ENCODE measurements at regions not wholly inside any gene's neighbourhood (a gene's known extent, or its start where the extent isn't known, plus 50 kb on each side); places are given as distances from the start of the nearest gene placed in this dataset.
"Not testable (repeated sequence)": the region's sequence is repeated elsewhere in the genome, so short reads cannot be mapped to it uniquely, and the experiment has no call there.

- H3K9ac ChIP-seq; H3K27me3 ChIP-seq (ENCODE audit: insufficient read depth, low read depth); H4K20me1 ChIP-seq (ENCODE audit: insufficient read depth); H3K36me3 ChIP-seq (ENCODE audit: insufficient read depth); H3K4me3 ChIP-seq (IDR thresholded peaks at IDR 0.05; ENCODE audit: insufficient read depth, low read depth, low read length); H3K4me2 ChIP-seq; H2AFZ ChIP-seq (ENCODE audit: low read depth): not testable (repeated sequence)
- Histone ChIP-seq H3K27ac (peak overlapping the region; percentile 11; the same call in 1 of the 2 replicates), H3K4me1 (ENCODE audit: low read depth, poor library complexity, severe bottlenecking) (peaks cover 65% of the 10 kb centered on the region), H3K79me2 (ENCODE audit: insufficient read depth, low read depth) (peaks cover 56% of the 10 kb centered on the region)
Observed at GRCh38 chr22:38375784-38376183, 58.6 kb upstream of the CSNK1E start.

DNA sequence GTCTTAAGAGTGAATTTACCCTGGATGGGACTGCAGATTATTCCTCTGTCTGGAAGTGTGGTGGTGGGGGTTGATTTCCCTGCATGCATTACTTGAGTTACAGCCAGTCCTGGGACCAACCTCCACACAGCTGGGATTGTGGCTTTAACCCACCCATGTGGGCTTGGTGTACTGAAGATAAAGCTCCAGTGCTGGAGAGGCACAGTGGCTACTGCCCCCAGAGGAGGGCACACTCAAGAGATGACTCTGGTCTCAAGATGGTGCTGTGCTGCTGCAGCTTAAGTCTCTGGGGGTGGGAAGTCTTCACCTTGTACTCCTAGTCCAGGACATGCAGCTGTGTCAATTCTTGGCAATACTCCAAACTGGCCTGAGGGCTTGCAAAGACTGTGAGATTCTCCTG, 57.8 kb upstream of the CSNK1E start:
- not testable (repeated sequence) for H4K20me1 ChIP-seq (ENCODE audit: insufficient read depth); H2AFZ ChIP-seq (ENCODE audit: low read depth); H3K36me3 ChIP-seq (ENCODE audit: insufficient read depth); H3K4me2 ChIP-seq; H3K27ac ChIP-seq; H3K4me3 ChIP-seq (IDR thresholded peaks at IDR 0.05; ENCODE audit: insufficient read depth, low read depth, low read length); H3K9ac ChIP-seq; H3K27me3 ChIP-seq (ENCODE audit: insufficient read depth, low read depth)
- peaks cover 48% of the 10 kb centered on the region for H3K79me2 ChIP-seq (ENCODE audit: insufficient read depth, low read depth)
- peaks cover 66% of the 10 kb centered on the region for H3K4me1 ChIP-seq (ENCODE audit: low read depth, poor library complexity, severe bottlenecking)

- H3K36me3 ChIP-seq (ENCODE audit: insufficient read depth); H2AFZ ChIP-seq (ENCODE audit: low read depth); H3K27ac ChIP-seq; H3K27me3 ChIP-seq (ENCODE audit: insufficient read depth, low read depth); H3K9ac ChIP-seq; H3K4me3 ChIP-seq (IDR thresholded peaks at IDR 0.05; ENCODE audit: insufficient read depth, low read depth, low read length); H4K20me1 ChIP-seq (ENCODE audit: insufficient read depth); H3K4me2 ChIP-seq: not testable (repeated sequence)
- peaks cover 42% of the 10 kb centered on the region; the same call in 1 of the 2 replicates for H3K79me2 ChIP-seq (ENCODE audit: insufficient read depth, low read depth)
- peaks cover 64% of the 10 kb centered on the region for H3K4me1 ChIP-seq (ENCODE audit: low read depth, poor library complexity, severe bottlenecking)
Observed at GRCh38 chr22:38374433-38374831, 57.2 kb upstream of the CSNK1E start.

- not testable (repeated sequence) for H3K4me2 ChIP-seq; H3K27ac ChIP-seq; H4K20me1 ChIP-seq (ENCODE audit: insufficient read depth); H3K27me3 ChIP-seq (ENCODE audit: insufficient read depth, low read depth); H2AFZ ChIP-seq (ENCODE audit: low read depth); H3K9ac ChIP-seq; H3K4me3 ChIP-seq (IDR thresholded peaks at IDR 0.05; ENCODE audit: insufficient read depth, low read depth, low read length); H3K36me3 ChIP-seq (ENCODE audit: insufficient read depth)
- Histone ChIP-seq H3K79me2 (ENCODE audit: insufficient read depth, low read depth) (peaks cover 37% of the 10 kb centered on the region; the same call in 1 of the 2 replicates), H3K4me1 (ENCODE audit: low read depth, poor library complexity, severe bottlenecking) (peaks cover 59% of the 10 kb centered on the region)
Observed at GRCh38 chr22:38373783-38374432, 56.7 kb upstream of the CSNK1E start.

GRCh38 chr22:38372665-38373064, 55.4 kb upstream of the CSNK1E start:
- peaks cover 46% of the 10 kb centered on the region for H3K4me1 ChIP-seq (ENCODE audit: low read depth, poor library complexity, severe bottlenecking)
- not testable (repeated sequence) for H3K4me3 ChIP-seq (IDR thresholded peaks at IDR 0.05; ENCODE audit: insufficient read depth, low read depth, low read length); H3K36me3 ChIP-seq (ENCODE audit: insufficient read depth); H2AFZ ChIP-seq (ENCODE audit: low read depth); H3K27ac ChIP-seq; H3K9ac ChIP-seq; H4K20me1 ChIP-seq (ENCODE audit: insufficient read depth); H3K27me3 ChIP-seq (ENCODE audit: insufficient read depth, low read depth); H3K4me2 ChIP-seq
- peaks cover 24% of the 10 kb centered on the region; the same call in 1 of the 2 replicates for H3K79me2 ChIP-seq (ENCODE audit: insufficient read depth, low read depth)

DNA sequence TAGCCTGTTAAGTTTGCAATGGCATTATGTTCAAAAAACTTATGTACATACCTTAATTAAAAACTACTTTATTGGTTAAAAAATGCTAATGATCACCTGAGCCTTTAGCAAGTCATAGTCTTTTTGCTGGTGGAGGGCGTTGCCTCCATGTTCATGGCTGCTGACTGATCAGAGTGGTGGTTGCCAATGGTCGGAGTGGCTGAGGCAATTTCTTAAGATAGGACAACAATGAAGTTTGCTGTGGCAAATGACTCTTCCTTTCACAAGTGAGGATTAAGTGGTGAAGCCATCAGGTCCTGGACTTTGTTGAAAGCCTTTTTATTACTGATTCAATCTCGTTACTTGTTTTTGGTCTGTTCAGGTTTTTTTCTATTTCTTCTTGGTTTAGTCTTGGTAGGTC, 53.3 kb upstream of the CSNK1E start:
- not testable (repeated sequence) for H3K79me2 ChIP-seq (ENCODE audit: insufficient read depth, low read depth); H3K4me3 ChIP-seq (IDR thresholded peaks at IDR 0.05; ENCODE audit: insufficient read depth, low read depth, low read length); H3K27me3 ChIP-seq (ENCODE audit: insufficient read depth, low read depth); H2AFZ ChIP-seq (ENCODE audit: low read depth); H3K4me2 ChIP-seq; H3K27ac ChIP-seq; H3K36me3 ChIP-seq (ENCODE audit: insufficient read depth); H4K20me1 ChIP-seq (ENCODE audit: insufficient read depth); H3K9ac ChIP-seq
- H3K4me1 ChIP-seq (ENCODE audit: low read depth, poor library complexity, severe bottlenecking), result peaks cover 24% of the 10 kb centered on the region

- not testable (repeated sequence) for H4K20me1 ChIP-seq (ENCODE audit: insufficient read depth); H2AFZ ChIP-seq (ENCODE audit: low read depth); H3K27me3 ChIP-seq (ENCODE audit: insufficient read depth, low read depth); H3K27ac ChIP-seq; H3K4me2 ChIP-seq; H3K79me2 ChIP-seq (ENCODE audit: insufficient read depth, low read depth); H3K36me3 ChIP-seq (ENCODE audit: insufficient read depth); H3K9ac ChIP-seq; H3K4me3 ChIP-seq (IDR thresholded peaks at IDR 0.05; ENCODE audit: insufficient read depth, low read depth, low read length)
- peaks cover 25% of the 10 kb centered on the region for H3K4me1 ChIP-seq (ENCODE audit: low read depth, poor library complexity, severe bottlenecking)
Observed at GRCh38 chr22:38369132-38369531, 51.9 kb upstream of the CSNK1E start.
